Upper lobe of left lung (tissue), 4 donors: ENCODE measurements at regions not wholly inside any gene's neighbourhood (a gene's known extent, or its start where the extent isn't known, plus 50 kb on each side); places are given as distances from the start of the nearest gene placed in this dataset.

ENCODE experiments used
- EP300 ChIP-seq, 4 donors: sonication (generic); formaldehyde crosslinking; IDR thresholded peaks; one replicate each; pipeline ENCODE4 v1.5.1; 2017; ENCODE audit warnings: antibody characterized with exemption in 4 of 4, control low read depth in 2 of 4
- POLR2A ChIP-seq, 4 donors: fragments of 450-650 bp; IDR thresholded peaks; one replicate each; pipeline ENCODE4 v1.5.1; 2016 to 2017; ENCODE audit warnings: antibody characterized with exemption in 4 of 4, mild to moderate bottlenecking in 2 of 4
- POLR2AphosphoS5 ChIP-seq, 2 donors: sonication (generic); formaldehyde crosslinking; IDR thresholded peaks; one replicate each; pipeline ENCODE4 v1.5.1; 2017; ENCODE audit warnings: antibody characterized with exemption in 2 of 2
- TF ChIP-seq, protein P1 (sequence below), 6 experiments: fragments of 450-650 bp in 4 of 6; fragments of 200-600 bp in 2 of 6; sonication (generic) in 2 of 6; IDR thresholded peaks; one replicate each; pipeline ENCODE4 v1.5.1; 2016 to 2019; ENCODE audit warnings: antibody characterized with exemption in 6 of 6

GRCh38 chr15:95267481-95267880, 1036.1 kb downstream of the MCTP2 start:
- TF ChIP-seq, protein P1, sequence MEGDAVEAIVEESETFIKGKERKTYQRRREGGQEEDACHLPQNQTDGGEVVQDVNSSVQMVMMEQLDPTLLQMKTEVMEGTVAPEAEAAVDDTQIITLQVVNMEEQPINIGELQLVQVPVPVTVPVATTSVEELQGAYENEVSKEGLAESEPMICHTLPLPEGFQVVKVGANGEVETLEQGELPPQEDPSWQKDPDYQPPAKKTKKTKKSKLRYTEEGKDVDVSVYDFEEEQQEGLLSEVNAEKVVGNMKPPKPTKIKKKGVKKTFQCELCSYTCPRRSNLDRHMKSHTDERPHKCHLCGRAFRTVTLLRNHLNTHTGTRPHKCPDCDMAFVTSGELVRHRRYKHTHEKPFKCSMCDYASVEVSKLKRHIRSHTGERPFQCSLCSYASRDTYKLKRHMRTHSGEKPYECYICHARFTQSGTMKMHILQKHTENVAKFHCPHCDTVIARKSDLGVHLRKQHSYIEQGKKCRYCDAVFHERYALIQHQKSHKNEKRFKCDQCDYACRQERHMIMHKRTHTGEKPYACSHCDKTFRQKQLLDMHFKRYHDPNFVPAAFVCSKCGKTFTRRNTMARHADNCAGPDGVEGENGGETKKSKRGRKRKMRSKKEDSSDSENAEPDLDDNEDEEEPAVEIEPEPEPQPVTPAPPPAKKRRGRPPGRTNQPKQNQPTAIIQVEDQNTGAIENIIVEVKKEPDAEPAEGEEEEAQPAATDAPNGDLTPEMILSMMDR (IDR thresholded peaks at IDR 0.05) = no peak
- TF ChIP-seq POLR2A (IDR thresholded peaks at IDR 0.05) = no peak
- no peak for TF ChIP-seq EP300 (IDR thresholded peaks at IDR 0.05)
- TF ChIP-seq POLR2AphosphoS5 (IDR thresholded peaks at IDR 0.05) = no peak
